DOHH2 (cell line): ENCODE measurements at regions not wholly inside any gene's neighbourhood (a gene's known extent, or its start where the extent isn't known, plus 50 kb on each side); places are given as distances from the start of the nearest gene placed in this dataset.

ENCODE experiments used
- CTCF ChIP-seq: fragments of 200-600 bp; sonication (generic); IDR thresholded peaks from one replicate; pipeline ENCODE4 v1.5.1; 2014; ENCODE audit warnings: antibody characterized with exemption, mild to moderate bottlenecking, low read depth, low read length; ENCODE audit not compliant: poor library complexity, severe bottlenecking
- EZH2phosphoT487 ChIP-seq: fragments of 200-600 bp; sonication (generic); IDR thresholded peaks from 2 replicates; pipeline ENCODE4 v1.6.1; 2017; ENCODE audit warnings: borderline replicate concordance, mild to moderate bottlenecking, antibody characterized with exemption, low read length, moderate library complexity, mixed read lengths

DNA sequence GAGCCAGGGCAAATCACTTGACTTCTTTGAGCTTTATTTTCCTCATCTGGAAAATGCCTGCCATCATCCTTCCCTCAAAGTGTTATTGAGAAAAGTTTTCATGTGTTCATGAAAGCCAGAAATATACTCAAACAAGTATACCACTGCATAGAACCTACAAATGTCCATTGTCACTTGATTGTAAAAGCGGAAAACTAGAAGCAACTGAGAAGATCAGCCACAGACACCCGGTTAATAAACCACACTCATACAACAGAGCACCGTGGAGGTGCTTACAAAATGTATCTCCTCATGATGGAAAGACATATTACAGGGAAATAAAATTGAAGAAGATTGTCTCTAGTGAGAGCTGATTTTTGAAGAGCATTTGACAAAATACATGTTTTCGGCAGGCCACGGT lies 117.2 kb upstream of the MSX2 start:
- TF ChIP-seq CTCF (no peak), EZH2phosphoT487 (no peak)
